ENCODE measurements at regions not wholly inside any gene's neighbourhood (a gene's known extent, or its start where the extent isn't known, plus 50 kb on each side); places are given as distances from the start of the nearest gene placed in this dataset.

DNA sequence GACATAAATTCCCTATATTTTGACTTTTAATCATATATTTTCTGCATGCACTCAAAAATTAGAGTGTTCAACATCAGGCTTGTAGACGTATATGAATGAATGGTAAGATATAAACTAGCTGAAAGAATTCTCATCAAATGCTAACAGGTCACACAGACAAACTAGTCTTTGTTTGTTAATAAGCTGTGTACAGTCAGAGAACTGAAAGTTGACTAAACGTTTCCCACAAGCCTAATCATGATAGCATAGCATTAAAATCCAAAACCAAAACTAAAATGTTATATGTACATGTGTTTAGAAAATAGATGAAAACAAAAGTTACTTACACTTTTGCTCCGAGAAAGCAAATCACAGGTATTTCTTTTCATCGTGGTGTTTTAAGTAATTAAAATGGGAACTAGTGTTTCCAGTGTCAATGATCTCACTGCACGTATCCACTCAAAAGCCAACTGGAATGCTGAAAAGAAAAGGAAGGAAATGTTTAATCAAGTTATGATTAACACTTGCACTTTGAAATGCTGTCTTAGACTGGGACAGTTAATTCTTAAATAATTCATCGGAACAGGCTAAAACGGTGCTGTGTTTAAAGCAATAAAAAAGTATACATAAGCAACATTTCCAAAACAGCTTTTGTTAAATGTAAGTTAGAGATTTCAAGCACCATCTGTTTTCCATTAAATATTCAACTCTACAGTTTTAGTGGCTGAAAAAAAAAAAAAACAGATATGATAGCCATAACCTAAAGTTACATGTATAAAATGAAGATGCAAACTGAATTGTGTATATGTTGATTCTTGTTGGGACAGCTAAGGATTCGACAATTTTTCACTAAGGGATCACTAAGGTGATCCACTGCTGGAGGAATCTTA lies 291.9 kb upstream of the PDE4D start:
- H3K4me3 ChIP-seq (ENCODE audit: low read length), result no peak overlapping the region
- TF ChIP-seq, protein P1, sequence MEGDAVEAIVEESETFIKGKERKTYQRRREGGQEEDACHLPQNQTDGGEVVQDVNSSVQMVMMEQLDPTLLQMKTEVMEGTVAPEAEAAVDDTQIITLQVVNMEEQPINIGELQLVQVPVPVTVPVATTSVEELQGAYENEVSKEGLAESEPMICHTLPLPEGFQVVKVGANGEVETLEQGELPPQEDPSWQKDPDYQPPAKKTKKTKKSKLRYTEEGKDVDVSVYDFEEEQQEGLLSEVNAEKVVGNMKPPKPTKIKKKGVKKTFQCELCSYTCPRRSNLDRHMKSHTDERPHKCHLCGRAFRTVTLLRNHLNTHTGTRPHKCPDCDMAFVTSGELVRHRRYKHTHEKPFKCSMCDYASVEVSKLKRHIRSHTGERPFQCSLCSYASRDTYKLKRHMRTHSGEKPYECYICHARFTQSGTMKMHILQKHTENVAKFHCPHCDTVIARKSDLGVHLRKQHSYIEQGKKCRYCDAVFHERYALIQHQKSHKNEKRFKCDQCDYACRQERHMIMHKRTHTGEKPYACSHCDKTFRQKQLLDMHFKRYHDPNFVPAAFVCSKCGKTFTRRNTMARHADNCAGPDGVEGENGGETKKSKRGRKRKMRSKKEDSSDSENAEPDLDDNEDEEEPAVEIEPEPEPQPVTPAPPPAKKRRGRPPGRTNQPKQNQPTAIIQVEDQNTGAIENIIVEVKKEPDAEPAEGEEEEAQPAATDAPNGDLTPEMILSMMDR (conservative IDR thresholded peaks at IDR 0.05; ENCODE audit: low read length), result no peak
- no peak for DNase-seq (ENCODE audit: low read depth)

DNA sequence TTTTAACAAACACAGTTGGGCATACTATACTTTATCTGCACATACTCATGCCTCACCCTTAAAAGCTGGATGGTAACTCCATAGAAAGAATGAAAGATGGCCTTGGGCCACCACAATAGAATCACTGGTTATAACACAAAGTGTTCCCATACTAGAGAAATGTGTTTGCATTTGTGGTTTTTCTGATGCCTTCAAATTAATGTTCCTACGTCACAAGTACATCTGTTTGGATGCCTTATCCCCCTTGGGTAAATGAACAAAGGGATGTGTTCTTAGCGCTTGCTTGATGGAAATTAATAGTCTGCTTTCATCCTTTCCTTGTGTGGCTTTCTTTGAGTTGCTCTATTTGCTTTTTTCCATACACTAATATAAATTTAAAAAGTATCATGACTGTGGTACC lies 291.1 kb upstream of the PDE4D start:
- H3K4me3 ChIP-seq (ENCODE audit: low read length), result no peak overlapping the region
- TF ChIP-seq, protein P1 (conservative IDR thresholded peaks at IDR 0.05; ENCODE audit: low read length), result no peak

DNA sequence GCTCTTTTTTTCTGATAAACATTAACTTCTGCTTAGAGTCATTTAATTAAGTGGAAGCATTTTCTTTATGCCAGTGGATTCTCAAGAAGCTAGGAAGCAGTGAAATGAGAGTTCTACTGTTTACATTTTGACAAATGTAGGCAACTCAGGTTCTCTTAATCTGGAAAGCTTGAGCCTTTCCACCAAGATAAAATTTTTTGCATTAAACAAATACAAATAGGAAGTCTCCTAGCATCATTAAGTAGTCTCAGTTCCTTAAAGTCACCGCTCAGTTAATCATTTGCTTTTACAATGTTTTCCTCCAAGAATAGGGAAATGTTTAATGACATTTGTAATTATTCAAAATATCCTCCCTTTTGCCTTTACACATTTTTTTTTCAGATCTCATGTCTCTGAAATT lies 290.4 kb upstream of the PDE4D start:
- TF ChIP-seq, protein P1 (conservative IDR thresholded peaks at IDR 0.05; ENCODE audit: low read length), result no peak
- H3K4me3 ChIP-seq (ENCODE audit: low read length), result no peak overlapping the region
- DNase-seq (ENCODE audit: low read depth), result no peak

More for the DNA sequence above, 291.1 kb upstream of the PDE4D start:
- peak; percentile 1 for DNase-seq (ENCODE audit: low read depth)

GRCh38 chr5:60178101-60178500 lies 284.6 kb upstream of the PDE4D start:
- no peak overlapping the region for H3K4me3 ChIP-seq (ENCODE audit: low read length)
- TF ChIP-seq, protein P1 (conservative IDR thresholded peaks at IDR 0.05; ENCODE audit: low read length), result no peak
- no peak for DNase-seq (ENCODE audit: low read depth)

DNA sequence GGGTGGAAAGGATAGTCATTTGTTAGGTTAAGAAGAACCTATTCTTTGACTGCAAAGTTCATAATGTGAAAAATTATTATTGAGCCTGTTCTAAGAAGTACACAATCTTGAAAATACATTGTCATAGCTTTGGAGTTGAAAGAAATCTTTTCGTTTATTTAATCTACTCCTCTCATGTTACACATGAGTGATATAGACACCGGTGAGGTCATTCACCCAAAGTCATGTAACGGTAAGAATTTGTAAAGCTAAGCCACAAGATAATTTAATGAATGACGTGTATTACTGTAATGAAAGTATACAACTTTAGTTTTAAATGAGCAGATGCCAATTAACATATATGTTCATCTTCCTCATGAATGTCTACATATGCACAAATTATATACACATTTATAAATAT lies 284.1 kb upstream of the PDE4D start:
- TF ChIP-seq, protein P1 (conservative IDR thresholded peaks at IDR 0.05; ENCODE audit: low read length), result no peak
- no peak overlapping the region for H3K4me3 ChIP-seq (ENCODE audit: low read length)
- no peak for DNase-seq (ENCODE audit: low read depth)

DNA sequence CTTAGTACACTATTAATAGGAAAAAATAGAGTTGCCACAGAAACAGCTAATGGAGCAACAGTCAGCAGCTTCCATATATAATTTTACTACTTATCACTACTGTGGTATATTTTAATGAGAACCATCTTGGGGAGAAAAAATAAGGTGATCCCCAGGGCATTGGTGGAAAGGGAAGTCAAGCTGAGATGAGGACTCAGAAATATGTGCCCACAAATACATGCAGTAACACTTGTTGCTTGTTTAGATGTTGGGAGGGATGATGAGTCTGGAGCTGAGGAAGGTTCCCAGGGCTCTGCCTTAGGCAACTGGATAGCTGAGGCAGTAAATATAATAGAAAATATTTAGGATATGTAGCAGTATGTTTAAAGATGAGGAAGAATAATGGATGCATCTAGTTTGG lies 280.1 kb upstream of the PDE4D start:
- TF ChIP-seq, protein P1 (conservative IDR thresholded peaks at IDR 0.05; ENCODE audit: low read length), result no peak
- H3K4me3 ChIP-seq (ENCODE audit: low read length), result no peak overlapping the region

DNA sequence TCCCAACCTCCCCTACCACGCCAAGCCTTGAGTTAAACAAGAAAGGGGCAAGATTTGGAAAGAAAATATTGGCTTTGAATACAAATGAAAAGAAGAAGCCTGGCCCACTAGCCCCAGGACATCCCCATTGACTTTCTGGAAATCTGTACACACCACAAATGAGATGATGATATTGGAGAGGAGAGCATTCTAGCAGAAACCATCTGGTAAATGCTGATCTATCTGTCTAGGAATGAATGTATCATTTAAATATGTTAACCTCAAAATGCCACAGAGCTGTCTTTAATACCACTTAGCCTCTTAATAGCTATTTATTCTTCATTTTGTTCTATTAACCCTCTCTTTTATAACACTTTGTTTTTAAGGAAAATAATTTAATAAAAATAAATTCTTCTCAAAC lies 270.2 kb upstream of the PDE4D start:
- TF ChIP-seq, protein P1 (conservative IDR thresholded peaks at IDR 0.05; ENCODE audit: low read length), result no peak
- no peak overlapping the region for H3K4me3 ChIP-seq (ENCODE audit: low read length)
- DNase-seq (ENCODE audit: low read depth), result peak; percentile 12

More for the DNA sequence above, 280.1 kb upstream of the PDE4D start:
- no peak for DNase-seq (ENCODE audit: low read depth)

All from AG10803 (cell line).